Smooth muscle cell (in vitro differentiated cells): ENCODE measurements at regions not wholly inside any gene's neighbourhood (a gene's known extent, or its start where the extent isn't known, plus 50 kb on each side); places are given as distances from the start of the nearest gene placed in this dataset.

ENCODE experiments used
- DNase-seq: peaks from one replicate; lab custom pipeline; 2025; ENCODE audit not compliant: unreplicated experiment; lab: John Stamatoyannopoulos, UW
- H2AFZ ChIP-seq: fragments of 200-600 bp; sonication (generic); 2 replicates; pipeline ENCODE4 v1.6.0; 2016; ENCODE audit warnings: antibody characterized with exemption, low read depth, mild to moderate bottlenecking
- H3F3A ChIP-seq: fragments of 200-600 bp; sonication (generic); 2 replicates; pipeline ENCODE4 v1.6.0; 2017; ENCODE audit warnings: antibody characterized with exemption, low read depth
- H3K27ac ChIP-seq: fragments of 200-600 bp; sonication (generic); 2 replicates; pipeline ENCODE4 v1.5.1; 2016; ENCODE audit warnings: low read depth, mild to moderate bottlenecking
- H3K27me3 ChIP-seq: fragments of 200-600 bp; sonication (generic); 2 replicates; pipeline ENCODE4 v1.6.1; 2016; ENCODE audit warnings: low read depth, mild to moderate bottlenecking
- H3K36me3 ChIP-seq: fragments of 200-600 bp; sonication (generic); 2 replicates; pipeline ENCODE4 v1.5.1; 2016; ENCODE audit warnings: low read depth
- H3K4me1 ChIP-seq: fragments of 200-600 bp; sonication (generic); 2 replicates; pipeline ENCODE4 v1.5.1; 2016; ENCODE audit warnings: low read depth
- H3K4me2 ChIP-seq: fragments of 200-600 bp; sonication (generic); 2 replicates; pipeline ENCODE4 v1.6.0; 2016; ENCODE audit warnings: mild to moderate bottlenecking
- H3K4me3 ChIP-seq: fragments of 200-600 bp; sonication (generic); 2 replicates; pipeline ENCODE4 v1.5.1; 2016; ENCODE audit warnings: mild to moderate bottlenecking
- H3K79me2 ChIP-seq: fragments of 200-600 bp; sonication (generic); 2 replicates; pipeline ENCODE4 v1.6.0; 2016; ENCODE audit warnings: low read depth, mild to moderate bottlenecking
- H3K9ac ChIP-seq: fragments of 200-600 bp; sonication (generic); 2 replicates; pipeline ENCODE4 v1.6.0; 2016; ENCODE audit warnings: low read depth
- H3K9me3 ChIP-seq: fragments of 200-600 bp; sonication (generic); replicated peaks from 2 replicates; pipeline ENCODE4 v1.5.1; 2016; ENCODE audit warnings: low read depth
- H4K20me1 ChIP-seq: fragments of 200-600 bp; sonication (generic); 2 replicates; pipeline ENCODE4 v1.6.0; 2016; ENCODE audit warnings: low read depth
- CTCF ChIP-seq: fragments of 200-600 bp; sonication (generic); IDR thresholded peaks from 2 replicates; pipeline ENCODE4 v1.5.1; 2017; ENCODE audit warnings: borderline replicate concordance, mild to moderate bottlenecking, antibody characterized with exemption; ENCODE audit not compliant: insufficient read depth, poor library complexity, severe bottlenecking
- WGBS: methylation state at CpG from one replicate; pipeline ENCODE4 v1.1.7; 2016; ENCODE audit warnings: low lambda C conversion rate; 5-methylcytosine and 5-hydroxymethylcytosine counted together

GRCh38 chr19:30278882-30279254, 93.3 kb upstream of the ZNF536 start:
- WGBS: 96% methylated on average over 9 of the region's 9 CpGs
- no peaks in the 10 kb centered on the region for H3K9me3 ChIP-seq

GRCh38 chr19:30280018-30280417, 92.2 kb upstream of the ZNF536 start:
- Histone ChIP-seq H3K9ac (no peak overlapping the region), H3K27me3 (peaks cover 28% of the 10 kb centered on the region), H3F3A (no peaks in the 10 kb centered on the region), H3K27ac (no peak overlapping the region), H3K36me3 (no peaks in the 10 kb centered on the region), H3K79me2 (no peaks in the 10 kb centered on the region), H3K9me3 (no peaks in the 10 kb centered on the region), H3K4me3 (no peak overlapping the region), H3K4me2 (no peak overlapping the region), H4K20me1 (no peaks in the 10 kb centered on the region), H2AFZ (no peak overlapping the region), H3K4me1 (peaks cover 12% of the 10 kb centered on the region)
- DNase-seq: no peak
- TF ChIP-seq CTCF: no peak
- 90% methylated on average over 6 of the region's 6 CpGs for WGBS

More at GRCh38 chr19:30278882-30279254, 93.3 kb upstream of the ZNF536 start:
- peaks cover 27% of the 10 kb centered on the region for H3K27me3 ChIP-seq
- no peak overlapping the region for H3K9ac ChIP-seq
- no peaks in the 10 kb centered on the region for H4K20me1 ChIP-seq
- H2AFZ ChIP-seq: no peak overlapping the region
- H3K4me3 ChIP-seq: no peak overlapping the region
- DNase-seq: no peak
- H3F3A ChIP-seq: no peaks in the 10 kb centered on the region
- TF ChIP-seq CTCF: no peak
- H3K4me1 ChIP-seq: peaks cover 12% of the 10 kb centered on the region
- no peaks in the 10 kb centered on the region for H3K79me2 ChIP-seq
- H3K36me3 ChIP-seq: no peaks in the 10 kb centered on the region
- no peak overlapping the region for H3K27ac ChIP-seq
- H3K4me2 ChIP-seq: no peak overlapping the region

- Histone ChIP-seq H3K27ac (no peak overlapping the region), H3K27me3 (peaks cover 24% of the 10 kb centered on the region), H4K20me1 (no peaks in the 10 kb centered on the region), H2AFZ (no peak overlapping the region), H3F3A (no peaks in the 10 kb centered on the region), H3K9me3 (no peaks in the 10 kb centered on the region), H3K4me3 (no peak overlapping the region), H3K36me3 (no peaks in the 10 kb centered on the region), H3K9ac (no peak overlapping the region), H3K79me2 (no peaks in the 10 kb centered on the region), H3K4me1 (peaks cover 1% of the 10 kb centered on the region), H3K4me2 (no peak overlapping the region)
- DNase-seq: no peak
- no peak for TF ChIP-seq CTCF
- 90% methylated on average over 7 of the region's 7 CpGs for WGBS
Observed at GRCh38 chr19:30281906-30282305, 90.3 kb upstream of the ZNF536 start.

- H4K20me1 ChIP-seq: no peaks in the 10 kb centered on the region
- no peaks in the 10 kb centered on the region for H3K79me2 ChIP-seq
- H3K27me3 ChIP-seq: peaks cover 24% of the 10 kb centered on the region
- H3K36me3 ChIP-seq: no peaks in the 10 kb centered on the region
- no peak overlapping the region for H3K4me2 ChIP-seq
- no peaks in the 10 kb centered on the region for H3F3A ChIP-seq
- no peak overlapping the region for H3K27ac ChIP-seq
- no peak overlapping the region for H3K4me3 ChIP-seq
- H3K4me1 ChIP-seq: no peaks in the 10 kb centered on the region
- WGBS: 82% methylated on average over 2 of the region's 2 CpGs
- H3K9me3 ChIP-seq: no peaks in the 10 kb centered on the region
- DNase-seq: no peak
- no peak overlapping the region for H2AFZ ChIP-seq
- TF ChIP-seq CTCF: no peak
- H3K9ac ChIP-seq: no peak overlapping the region
Observed at GRCh38 chr19:30283556-30283955, 88.6 kb upstream of the ZNF536 start.
